Osteoblast (primary cell): ENCODE measurements at regions not wholly inside any gene's neighbourhood (a gene's known extent, or its start where the extent isn't known, plus 50 kb on each side); places are given as distances from the start of the nearest gene placed in this dataset.
A peak's percentile ranks its signal among the peaks of the same experiment; 100 is the strongest.

Source experiments
- DNase-seq: peaks from one replicate; pipeline ENCODE4 v3.0.0; 2011; ENCODE audit warnings: low spot score, mixed read lengths; ENCODE audit not compliant: insufficient read length; ENCODE audit errors: missing footprints
- H2AFZ ChIP-seq: 2 replicates; pipeline ENCODE4 v1.6.0; 2011; ENCODE audit warnings: mild to moderate bottlenecking, low read length
- H3K27ac ChIP-seq: 2 replicates; pipeline ENCODE4 v1.5.1; 2011; ENCODE audit warnings: mild to moderate bottlenecking, low read depth, low read length, moderate library complexity
- H3K27me3 ChIP-seq: 2 replicates; pipeline ENCODE4 v1.6.0; 2012; ENCODE audit warnings: mild to moderate bottlenecking, control low read depth, inconsistent platforms, low read length, moderate library complexity; ENCODE audit not compliant: insufficient read depth
- H3K36me3 ChIP-seq: 2 replicates; pipeline ENCODE4 v1.5.1; 2011; ENCODE audit warnings: mild to moderate bottlenecking, low read length, control low read depth, moderate library complexity; ENCODE audit not compliant: insufficient read depth
- H3K4me1 ChIP-seq: 2 replicates; pipeline ENCODE4 v1.5.1; 2011; ENCODE audit warnings: mild to moderate bottlenecking, low read length, control low read depth, moderate library complexity; ENCODE audit not compliant: insufficient read depth
- H3K4me2 ChIP-seq: 2 replicates; pipeline ENCODE4 v1.6.0; 2011; ENCODE audit warnings: mild to moderate bottlenecking, low read length; ENCODE audit not compliant: insufficient read depth
- H3K4me3 ChIP-seq: fragments of 200-600 bp; sonication (generic); 3 replicates; pipeline ENCODE4 v1.5.1; 2012; ENCODE audit warnings: mild to moderate bottlenecking, low read length, inconsistent platforms; ENCODE audit not compliant: insufficient read depth
- H3K79me2 ChIP-seq: 2 replicates; pipeline ENCODE4 v1.6.0; 2012; ENCODE audit warnings: mild to moderate bottlenecking, low read length, control low read depth, inconsistent platforms; ENCODE audit not compliant: insufficient read depth
- H3K9me3 ChIP-seq: 2 replicates; pipeline ENCODE4 v1.5.1; 2011; ENCODE audit warnings: low read depth, low read length, control low read depth
- H4K20me1 ChIP-seq: 2 replicates; pipeline ENCODE4 v1.6.0; 2012; ENCODE audit warnings: mild to moderate bottlenecking, low read length, control low read depth; ENCODE audit not compliant: insufficient read depth
- TF ChIP-seq, protein P1 (sequence below): IDR thresholded peaks from 2 replicates; pipeline ENCODE4 v1.5.1; 2011; ENCODE audit warnings: mild to moderate bottlenecking, low read depth, low read length, moderate library complexity; ENCODE audit errors: extremely low read depth

DNA sequence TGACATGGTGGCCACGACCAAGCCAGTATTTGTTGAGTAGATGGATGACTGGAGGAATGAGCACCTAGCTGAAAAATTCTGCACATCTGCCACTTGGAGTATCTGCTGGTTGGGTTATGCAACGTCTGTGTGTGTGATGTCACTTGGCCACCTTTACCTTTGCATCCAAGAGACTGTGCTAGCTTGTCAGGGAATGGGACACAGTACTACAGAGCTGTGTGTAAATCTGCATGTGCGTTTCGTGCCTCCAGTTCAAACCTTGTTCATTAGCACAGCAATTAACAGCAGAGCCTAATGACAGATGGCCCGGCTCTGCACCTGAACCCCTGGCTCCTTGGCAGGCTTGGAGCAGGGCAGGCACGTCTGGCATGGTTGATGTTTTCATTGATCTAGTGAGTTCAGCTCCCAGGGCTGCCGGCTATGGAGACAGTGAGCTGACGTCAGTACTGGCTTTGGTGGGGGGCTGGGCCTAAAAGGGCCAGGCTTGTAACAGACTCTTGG is 188.4 kb upstream of the NAV2 start:
- Histone ChIP-seq H3K27me3 (no peaks in the 10 kb centered on the region), H3K79me2 (no peaks in the 10 kb centered on the region), H3K4me3 (peak overlapping the region; percentile 2), H2AFZ (peak overlapping the region; percentile 63), H3K9me3 (no peaks in the 10 kb centered on the region), H3K4me2 (peak overlapping the region; percentile 42), H3K27ac (no peak overlapping the region), H4K20me1 (peaks cover 3% of the 10 kb centered on the region), H3K4me1 (peaks cover 5% of the 10 kb centered on the region), H3K36me3 (no peaks in the 10 kb centered on the region)
- TF ChIP-seq, protein P1, sequence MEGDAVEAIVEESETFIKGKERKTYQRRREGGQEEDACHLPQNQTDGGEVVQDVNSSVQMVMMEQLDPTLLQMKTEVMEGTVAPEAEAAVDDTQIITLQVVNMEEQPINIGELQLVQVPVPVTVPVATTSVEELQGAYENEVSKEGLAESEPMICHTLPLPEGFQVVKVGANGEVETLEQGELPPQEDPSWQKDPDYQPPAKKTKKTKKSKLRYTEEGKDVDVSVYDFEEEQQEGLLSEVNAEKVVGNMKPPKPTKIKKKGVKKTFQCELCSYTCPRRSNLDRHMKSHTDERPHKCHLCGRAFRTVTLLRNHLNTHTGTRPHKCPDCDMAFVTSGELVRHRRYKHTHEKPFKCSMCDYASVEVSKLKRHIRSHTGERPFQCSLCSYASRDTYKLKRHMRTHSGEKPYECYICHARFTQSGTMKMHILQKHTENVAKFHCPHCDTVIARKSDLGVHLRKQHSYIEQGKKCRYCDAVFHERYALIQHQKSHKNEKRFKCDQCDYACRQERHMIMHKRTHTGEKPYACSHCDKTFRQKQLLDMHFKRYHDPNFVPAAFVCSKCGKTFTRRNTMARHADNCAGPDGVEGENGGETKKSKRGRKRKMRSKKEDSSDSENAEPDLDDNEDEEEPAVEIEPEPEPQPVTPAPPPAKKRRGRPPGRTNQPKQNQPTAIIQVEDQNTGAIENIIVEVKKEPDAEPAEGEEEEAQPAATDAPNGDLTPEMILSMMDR, result no peak
- no peak for DNase-seq

DNA sequence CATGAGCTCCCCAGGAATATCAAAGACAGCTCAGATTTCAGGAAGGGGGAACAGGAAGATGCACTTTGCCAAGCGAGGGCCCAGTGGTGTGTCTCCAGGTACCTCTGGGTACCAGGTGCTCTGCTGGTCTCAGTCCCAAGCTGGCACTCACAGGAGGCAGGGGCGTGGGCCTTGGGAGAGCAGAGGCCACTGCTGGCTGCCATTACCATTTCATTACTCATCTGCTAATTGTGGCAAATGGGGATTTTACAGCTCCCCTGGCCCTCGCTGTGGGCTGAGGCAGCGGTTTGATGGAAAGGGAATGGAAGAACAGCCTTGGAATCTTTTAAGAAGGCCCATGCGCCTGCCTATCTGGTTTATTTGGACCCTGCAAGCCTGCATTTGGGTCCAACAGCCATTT is 192.0 kb upstream of the NAV2 start:
- Histone ChIP-seq H3K4me3 (no peak overlapping the region), H3K79me2 (no peaks in the 10 kb centered on the region), H3K27me3 (no peaks in the 10 kb centered on the region), H3K27ac (no peak overlapping the region), H3K4me1 (peaks cover 5% of the 10 kb centered on the region), H3K36me3 (no peaks in the 10 kb centered on the region), H4K20me1 (no peaks in the 10 kb centered on the region), H3K9me3 (no peaks in the 10 kb centered on the region), H3K4me2 (no peak overlapping the region), H2AFZ (no peak overlapping the region)
- TF ChIP-seq, protein P1, result no peak
- no peak for DNase-seq

DNA sequence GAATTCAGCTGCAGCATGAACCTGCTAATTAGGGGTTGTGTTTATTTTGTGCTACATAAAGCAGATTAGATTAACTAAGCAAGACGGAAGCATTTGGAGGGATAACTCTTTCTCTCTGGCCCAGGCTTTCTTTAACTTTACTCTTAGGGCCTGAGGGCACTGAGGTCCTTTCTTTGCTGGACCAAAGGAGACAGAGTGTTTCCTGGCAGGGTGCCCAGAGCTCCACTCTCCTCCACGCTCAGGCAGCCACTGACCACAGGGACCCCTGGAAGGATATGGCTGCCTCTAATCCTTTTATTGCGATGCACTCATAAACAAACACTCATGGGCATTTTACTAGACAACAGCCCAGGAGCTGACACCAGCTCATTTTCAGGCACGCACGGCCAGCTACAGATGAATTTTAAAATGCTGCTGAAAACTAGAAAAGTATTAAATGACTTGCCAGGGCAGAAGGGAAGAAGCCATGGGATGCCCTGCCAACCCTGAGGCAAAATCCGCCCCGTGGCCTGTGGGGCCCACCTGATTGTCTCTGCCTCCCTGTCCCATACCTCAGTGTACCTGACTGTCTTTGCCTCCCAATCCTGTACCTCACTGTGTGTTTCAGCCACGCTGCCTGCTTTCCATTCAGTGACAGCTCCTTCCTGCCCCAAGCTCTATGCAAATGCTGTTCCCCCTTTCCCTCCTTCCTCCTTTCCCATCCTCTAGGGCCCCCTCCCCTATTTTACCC is 192.6 kb upstream of the NAV2 start:
- H3K27me3 ChIP-seq, result no peaks in the 10 kb centered on the region
- DNase-seq, result no peak
- H2AFZ ChIP-seq, result no peak overlapping the region
- no peaks in the 10 kb centered on the region for H4K20me1 ChIP-seq
- H3K27ac ChIP-seq, result no peak overlapping the region
- H3K4me3 ChIP-seq, result no peak overlapping the region
- TF ChIP-seq, protein P1, result no peak
- H3K4me2 ChIP-seq, result no peak overlapping the region
- H3K9me3 ChIP-seq, result no peaks in the 10 kb centered on the region
- H3K79me2 ChIP-seq, result no peaks in the 10 kb centered on the region
- no peaks in the 10 kb centered on the region for H3K36me3 ChIP-seq
- H3K4me1 ChIP-seq, result peaks cover 5% of the 10 kb centered on the region

DNA sequence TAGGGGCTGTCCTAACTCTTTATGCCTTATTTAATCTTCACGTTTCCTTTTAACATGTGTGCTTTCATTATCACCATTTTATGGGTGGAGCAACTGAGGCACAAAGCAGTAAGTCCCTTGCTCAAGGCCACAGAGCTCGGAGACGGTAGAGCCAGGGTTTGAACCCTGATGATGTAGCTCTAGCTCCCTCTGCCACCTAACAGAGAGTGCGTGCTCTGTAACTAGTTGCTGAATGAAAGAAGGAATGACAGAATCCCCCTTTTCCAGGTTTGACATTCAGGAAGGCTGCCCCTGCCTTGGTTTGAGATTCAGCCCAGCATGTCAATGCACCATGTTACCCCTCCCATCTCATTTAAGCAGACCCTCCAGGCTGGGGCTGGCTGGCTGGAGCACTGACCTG is 193.3 kb upstream of the NAV2 start:
- Histone ChIP-seq H3K4me3 (no peak overlapping the region), H2AFZ (no peak overlapping the region), H3K27ac (no peak overlapping the region), H3K79me2 (no peaks in the 10 kb centered on the region), H3K27me3 (no peaks in the 10 kb centered on the region), H3K4me2 (no peak overlapping the region), H3K9me3 (no peaks in the 10 kb centered on the region), H4K20me1 (no peaks in the 10 kb centered on the region), H3K36me3 (no peaks in the 10 kb centered on the region), H3K4me1 (peaks cover 4% of the 10 kb centered on the region)
- TF ChIP-seq, protein P1, result no peak
- DNase-seq, result no peak
